Stimulated activated CD4-positive, alpha-beta T cell treated with anti-CD3 and anti-CD28 coated beads, Interleukin-2, amount 100 ng/mL, for 24 hours (primary cell): ENCODE measurements at regions not wholly inside any gene's neighbourhood (a gene's known extent, or its start where the extent isn't known, plus 50 kb on each side); places are given as distances from the start of the nearest gene placed in this dataset.
"Not testable (repeated sequence)": the region's sequence is repeated elsewhere in the genome, so short reads cannot be mapped to it uniquely, and the experiment has no call there.

Experiments
- DNase-seq, 2 donors: peaks; one replicate each; pipeline ENCODE4 v3.0.0-alpha.2; 2020

DNA sequence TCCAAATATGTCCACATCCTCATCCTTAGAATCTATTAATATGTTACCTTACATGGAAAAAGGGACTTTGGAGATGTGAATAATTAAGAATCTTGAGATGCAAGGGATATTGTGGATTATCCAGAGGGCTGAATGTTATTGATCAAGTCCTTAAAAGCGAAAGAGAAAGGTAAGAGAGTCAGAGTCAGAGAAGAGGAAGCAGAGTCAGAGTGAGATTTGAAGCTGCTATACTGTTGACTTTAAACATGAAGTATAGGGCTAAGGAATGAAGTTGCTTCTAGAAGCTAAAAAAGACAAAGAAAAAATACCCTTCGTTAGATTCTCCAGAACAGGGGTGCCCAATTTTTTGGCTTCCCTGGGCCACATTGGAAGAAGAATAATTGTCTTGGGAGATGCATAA, 627.2 kb upstream of the SLITRK6 start:
- DNase-seq: no peak

DNA sequence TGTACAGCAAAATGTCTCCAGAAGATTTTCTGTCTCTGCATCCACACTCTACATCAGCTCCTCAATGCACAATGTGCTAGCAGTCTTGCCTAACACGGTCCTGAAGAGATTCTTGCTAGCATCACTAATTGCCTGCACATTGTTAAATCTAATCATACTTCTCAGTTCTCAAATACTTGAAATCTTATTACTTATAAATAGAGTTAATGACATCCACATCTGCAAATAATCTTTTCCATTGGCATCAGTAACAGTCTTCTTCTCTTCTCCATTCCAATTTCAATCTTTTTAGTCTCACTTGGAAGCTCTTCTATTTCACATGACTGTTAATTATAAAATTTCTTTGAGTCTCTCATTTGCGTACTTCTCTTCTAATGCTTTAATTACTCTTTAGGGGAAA, 630.5 kb upstream of the SLITRK6 start:
- no peak for DNase-seq

DNA sequence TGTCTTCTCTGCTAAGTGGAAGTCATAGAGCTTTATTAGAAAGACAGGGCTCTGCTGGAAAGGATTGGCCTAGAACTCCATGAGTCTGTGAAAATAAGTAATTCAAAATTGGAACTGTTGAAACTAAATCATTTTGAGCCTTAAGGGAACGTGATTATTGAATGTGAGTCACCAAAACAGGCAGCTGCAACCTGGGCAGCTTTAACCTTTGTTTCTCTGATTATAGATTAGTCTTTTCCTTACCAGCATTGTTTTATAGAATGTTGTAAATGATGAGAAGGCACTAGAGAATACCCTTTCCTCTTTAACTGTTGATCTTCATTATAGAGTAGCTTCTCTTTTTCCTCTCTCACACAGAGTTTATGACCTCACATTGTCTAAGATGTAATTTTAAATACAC, 638.8 kb upstream of the SLITRK6 start:
- DNase-seq: no peak

DNA sequence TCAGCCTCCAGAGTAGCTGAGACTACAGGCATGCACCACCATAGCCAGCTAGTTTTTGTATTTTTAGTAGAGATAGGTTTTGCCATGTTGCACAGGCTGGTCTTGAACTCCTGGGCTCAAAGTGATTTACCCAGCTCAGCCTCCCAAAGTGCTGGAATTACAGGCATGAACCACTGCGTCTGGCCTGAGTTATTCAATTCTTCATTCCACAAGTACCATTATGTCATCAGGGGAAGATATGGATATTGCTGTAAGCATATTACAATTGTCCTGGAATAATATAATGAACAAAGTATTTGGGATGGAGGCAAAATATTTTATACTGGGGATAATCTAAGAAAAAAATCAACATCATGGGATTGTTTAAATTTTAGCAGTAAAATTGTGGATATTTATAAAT, 646.0 kb upstream of the SLITRK6 start:
- no peak for DNase-seq

DNA sequence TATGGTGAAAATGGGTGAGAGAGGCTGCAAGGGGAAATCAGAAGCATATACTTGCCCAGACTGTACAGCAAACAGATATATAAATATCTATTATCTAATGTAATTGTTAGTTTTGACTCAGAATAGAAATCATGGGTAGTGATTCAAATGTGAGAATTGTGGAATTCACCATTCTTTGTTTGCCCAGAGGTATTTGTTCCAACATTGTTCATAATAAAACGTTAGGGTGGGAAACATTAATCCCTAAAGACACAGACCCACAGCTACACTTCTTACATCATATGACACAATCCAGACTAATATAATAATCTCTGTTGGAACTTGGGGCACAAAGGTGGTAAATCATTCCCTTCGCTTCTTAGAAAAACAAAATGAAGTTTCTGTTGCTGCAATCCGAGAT, 646.5 kb upstream of the SLITRK6 start:
- DNase-seq: no peak

DNA sequence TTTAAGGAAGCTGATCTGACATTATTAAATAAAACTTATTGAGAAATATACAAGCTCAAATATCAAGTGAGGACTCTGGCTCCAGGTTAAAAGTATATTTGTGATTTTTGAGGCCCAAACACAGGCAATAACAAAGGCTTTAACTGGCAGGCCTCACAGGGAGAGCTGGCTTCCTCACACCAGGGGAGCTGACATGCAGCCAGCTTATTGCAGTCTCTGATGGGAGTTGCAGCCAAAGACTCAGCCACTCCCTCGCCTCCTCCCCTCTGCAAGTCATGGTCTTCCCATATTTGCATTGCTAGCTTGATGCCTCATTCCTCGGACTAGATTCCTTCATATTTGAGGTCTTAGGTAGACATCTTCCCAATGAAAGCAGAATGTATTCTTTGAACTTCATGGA, 647.1 kb upstream of the SLITRK6 start:
- DNase-seq: no peak

DNA sequence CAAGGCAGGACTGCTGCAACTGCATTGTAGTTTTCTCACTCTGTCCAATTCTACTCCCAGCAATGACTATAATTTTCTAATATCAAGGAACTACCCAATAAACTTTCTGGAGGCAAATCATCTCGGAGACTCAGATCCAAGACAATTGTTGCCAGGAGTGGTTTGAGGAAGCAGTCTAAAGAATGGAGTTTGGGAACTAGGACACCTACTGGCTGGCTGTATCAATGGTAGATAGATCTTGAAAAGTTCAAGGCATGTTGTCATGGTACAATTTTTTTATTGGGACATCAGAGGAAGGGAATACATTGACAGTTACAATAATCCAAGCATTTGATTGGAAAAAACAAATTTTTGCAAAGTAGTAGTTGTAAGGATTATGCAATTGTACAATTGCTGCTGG, 648.3 kb upstream of the SLITRK6 start:
- no peak for DNase-seq

DNA sequence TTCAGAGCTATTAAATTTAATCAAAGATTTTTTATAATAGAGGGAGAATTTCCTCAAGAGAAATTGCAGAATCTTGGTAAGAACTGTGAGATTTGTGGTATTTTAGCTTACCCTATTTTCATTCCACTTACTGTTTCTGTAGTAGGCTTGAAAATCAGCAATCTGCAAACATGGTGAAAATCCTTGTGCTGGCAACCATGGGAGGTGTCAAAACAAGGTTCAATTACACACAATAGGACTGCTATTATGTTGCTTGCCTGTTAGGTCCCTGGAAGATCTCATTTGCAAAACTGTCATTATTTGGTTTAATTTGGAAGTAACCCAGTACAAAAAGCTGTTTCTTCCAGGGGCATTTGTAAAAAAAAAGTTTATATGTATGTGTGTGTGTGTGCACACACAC, 662.8 kb upstream of the SLITRK6 start:
- DNase-seq: no peak

DNA sequence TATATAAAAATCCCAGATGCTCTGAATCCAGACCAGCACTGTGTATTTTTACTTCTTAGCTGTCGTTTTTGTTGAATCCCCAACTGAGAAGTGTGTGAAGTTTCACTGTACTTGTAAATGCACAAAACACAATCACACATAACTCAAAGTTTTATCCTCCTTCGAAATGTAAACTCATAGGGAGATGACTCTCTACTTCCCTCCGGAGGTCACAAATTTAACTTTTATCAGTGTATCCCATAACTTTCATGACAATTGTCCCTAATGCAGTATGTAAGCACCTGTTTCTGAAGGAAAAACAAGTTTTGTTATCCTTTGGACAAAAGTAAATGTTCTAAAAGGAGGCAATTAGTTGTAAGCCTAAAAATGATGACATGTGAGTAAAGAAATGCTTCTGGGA, 665.0 kb upstream of the SLITRK6 start:
- DNase-seq: no peak

DNA sequence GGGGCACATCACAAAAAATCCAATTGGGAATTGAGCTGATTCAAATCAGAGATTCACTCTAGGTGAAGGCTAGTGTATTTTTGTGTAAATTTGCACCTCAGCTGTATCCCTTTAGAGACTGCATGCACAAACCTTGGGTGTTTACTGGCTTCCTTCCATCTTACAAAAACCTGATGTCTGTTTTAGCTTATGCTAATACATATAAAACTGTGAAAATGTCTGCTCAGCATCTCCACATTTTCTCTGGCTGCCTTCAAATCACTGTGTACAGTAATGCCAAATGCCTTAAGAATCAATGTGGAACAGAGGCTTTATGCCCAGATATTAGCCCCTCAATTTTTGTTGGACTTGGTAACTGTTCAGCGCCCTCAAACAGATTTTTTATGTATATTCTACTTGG, 675.8 kb upstream of the SLITRK6 start:
- no peak for DNase-seq

DNA sequence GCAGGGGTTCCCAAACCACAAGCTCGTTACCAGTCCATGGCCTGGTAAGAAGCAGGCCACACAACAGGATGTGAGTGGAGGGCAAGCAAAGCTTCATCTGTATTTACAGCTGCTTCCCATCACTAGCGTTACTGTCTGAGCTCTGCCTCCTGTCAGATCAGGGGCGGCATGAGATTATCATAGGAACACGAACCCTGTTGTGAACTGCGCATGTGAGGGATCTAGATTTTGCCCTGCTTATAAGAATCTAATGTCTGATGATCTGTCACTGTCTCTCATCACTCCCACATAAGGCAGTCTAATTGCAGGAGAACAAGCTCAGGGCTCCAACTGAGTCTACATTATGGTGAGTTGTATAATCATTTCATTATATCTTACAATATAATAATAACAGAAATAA, 677.4 kb upstream of the SLITRK6 start:
- DNase-seq: no peak

DNA sequence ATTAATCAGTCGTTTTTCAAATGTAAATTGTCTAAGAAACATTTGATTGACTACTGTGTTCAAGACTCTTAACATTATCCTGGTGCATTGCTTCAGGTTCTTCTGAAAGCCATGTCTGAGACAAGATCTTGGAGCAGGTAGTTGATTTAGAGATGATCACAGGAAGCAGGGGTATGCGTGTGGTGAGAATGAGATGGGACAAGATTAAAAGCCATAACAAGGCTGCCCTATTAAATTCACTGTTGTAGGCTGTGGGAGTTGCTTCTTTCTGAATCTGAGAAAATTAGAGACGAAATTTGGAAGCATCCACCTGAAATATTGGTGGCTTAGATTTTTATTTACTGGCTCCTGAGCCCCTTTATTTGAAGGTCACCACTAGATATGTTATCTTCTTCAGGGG, 687.4 kb upstream of the SLITRK6 start:
- DNase-seq: no peak

DNA sequence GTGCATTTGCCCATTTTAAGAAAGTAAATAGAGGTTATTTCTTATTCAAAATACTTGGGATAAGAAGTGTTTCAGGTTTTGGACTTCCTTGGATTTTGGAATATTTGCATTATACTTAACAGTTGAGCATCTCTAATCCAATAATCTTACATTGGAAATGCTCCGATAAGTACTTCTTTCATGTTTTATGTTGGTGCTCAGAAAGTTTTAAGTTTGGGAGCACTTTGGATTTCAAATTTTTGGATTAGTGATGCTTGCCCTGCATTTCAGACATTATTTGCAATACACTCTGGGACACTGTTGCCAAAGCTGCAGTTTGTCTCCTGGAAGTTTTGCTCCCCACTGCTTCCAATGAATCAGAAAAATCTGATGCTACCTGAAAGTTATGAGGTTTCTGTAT, 691.9 kb upstream of the SLITRK6 start:
- DNase-seq: no peak

DNA sequence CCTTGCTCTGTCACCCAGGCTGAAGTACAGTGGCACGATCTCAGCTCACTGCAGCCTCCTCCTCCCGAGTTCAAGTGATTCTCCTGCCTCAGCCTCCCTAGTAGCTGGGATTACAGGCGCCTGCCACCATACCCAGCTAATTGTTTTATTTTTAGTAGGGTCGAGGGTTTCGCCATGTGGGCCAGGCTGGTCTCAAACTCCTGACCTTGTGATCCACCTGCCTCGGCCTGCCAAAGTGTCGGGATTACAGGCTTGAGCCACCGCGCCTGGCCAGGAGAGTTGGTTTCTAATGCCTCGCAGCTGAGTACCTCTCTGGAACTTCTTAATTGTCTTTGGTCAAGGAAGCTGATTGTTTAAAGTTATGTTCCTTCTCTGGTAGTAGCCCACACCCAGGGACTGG, 702.7 kb upstream of the SLITRK6 start:
- DNase-seq: not testable (repeated sequence)

DNA sequence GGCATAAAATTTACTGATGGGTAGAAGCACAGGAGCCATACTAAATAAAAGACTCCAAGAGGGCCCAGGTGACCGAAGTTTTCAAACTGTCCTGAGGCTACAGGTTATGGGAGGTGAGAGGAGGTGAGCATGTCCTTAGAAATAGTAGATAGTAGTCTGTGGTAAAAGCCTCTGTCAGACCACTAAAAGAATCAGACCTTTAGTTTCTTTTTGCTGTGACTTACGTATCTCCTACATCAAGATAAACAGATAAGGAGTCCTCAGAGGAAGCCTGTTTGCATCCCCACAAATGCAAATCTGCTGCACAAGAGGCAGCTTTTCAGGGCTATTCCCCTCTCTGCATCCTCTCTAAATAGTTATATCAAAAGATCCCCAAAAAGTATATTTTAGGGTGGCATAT, 711.6 kb upstream of the SLITRK6 start:
- no peak for DNase-seq

DNA sequence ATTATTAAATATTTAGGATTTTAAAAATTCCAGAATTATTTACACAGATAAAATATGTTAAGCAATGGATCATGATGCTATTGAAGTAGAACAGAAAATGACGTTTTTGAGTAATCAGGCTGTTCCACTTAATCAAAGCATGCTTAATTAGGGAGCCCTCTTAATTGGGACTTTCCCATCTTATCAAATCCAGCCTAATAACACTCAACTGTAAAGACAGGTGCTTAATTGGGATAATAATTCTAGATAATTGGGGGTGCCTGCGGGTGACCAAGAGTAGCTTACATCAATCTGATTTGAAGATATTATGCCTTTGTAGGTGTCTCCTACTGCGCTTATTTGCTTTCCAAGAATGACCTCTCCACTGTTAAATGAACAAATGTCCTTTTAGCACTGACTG, 742.2 kb upstream of the SLITRK6 start:
- no peak for DNase-seq

DNA sequence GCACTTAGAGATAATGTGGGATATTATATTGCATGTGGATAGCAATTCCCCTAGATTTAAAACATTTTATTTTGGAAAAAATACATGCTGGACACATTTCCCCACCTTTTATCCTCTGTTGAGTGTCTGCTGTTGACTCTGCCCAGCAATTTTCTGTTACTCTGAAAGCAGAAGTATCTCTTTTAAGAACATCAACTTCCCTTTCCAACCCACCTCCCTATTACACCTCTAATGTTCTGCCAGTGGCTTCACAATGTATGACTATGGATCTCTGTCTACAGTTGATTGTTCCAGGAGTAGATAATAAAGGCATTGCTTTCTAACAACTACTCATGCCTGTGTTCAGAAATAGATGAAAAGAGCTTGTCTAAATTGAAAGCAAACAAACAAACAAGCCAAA, 754.8 kb upstream of the SLITRK6 start:
- DNase-seq: no peak

DNA sequence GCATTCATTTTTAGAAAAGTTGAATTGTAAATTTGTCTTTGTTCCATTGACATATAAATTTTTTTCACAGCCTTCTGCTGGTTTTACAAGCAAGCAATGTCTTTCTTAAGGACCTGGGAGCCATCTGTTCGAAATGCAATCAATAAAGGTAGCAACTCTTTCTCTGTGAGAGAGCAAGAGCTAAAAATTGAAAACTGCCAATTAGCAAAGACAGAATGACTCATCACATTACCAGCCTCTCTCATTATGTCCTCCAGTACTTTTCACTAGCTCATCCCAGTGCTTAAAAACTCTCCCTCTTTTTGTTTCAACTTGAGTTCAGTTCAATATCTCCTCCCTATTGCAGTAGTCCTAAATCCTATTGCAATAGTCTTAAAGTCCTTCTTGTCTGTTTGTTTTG, 760.7 kb upstream of the SLITRK6 start:
- no peak for DNase-seq

DNA sequence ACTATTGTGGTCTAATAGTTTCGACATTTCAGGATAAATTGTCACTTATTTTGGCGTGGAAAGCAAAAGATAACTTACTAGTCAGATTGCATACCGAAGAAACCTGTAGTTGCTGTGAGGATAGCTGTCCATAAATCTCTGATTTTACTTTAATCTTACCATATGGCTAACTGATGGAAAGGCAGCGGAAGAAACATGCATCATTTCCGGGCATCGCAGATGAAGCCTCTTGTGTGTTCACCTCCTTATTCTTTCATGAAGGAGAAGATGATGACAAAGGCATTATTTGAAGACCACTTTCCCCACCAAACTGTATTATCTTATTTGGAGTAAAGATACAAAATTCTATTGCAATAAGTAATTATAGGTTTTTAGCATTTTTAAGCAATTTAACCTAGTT, 763.6 kb upstream of the SLITRK6 start:
- no peak for DNase-seq

DNA sequence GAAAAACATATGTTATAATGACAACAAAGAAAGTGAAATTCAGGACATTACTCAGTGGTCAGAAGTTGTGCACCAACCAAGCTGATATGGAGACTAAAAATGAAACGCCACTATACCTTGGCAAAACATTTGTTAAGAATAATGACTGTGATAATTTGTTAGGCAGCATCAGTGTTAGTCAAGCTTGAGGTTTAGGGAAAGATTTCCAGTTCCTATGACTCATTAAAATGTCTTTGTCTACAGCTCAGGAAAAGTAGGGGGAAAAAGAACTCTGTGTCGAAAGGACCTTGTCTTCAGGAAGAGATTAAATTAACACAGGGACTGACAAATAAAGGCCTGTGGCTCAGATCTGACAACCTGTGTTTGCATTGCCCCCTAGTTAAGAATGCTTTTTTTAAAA, 764.1 kb upstream of the SLITRK6 start:
- DNase-seq: no peak

DNA sequence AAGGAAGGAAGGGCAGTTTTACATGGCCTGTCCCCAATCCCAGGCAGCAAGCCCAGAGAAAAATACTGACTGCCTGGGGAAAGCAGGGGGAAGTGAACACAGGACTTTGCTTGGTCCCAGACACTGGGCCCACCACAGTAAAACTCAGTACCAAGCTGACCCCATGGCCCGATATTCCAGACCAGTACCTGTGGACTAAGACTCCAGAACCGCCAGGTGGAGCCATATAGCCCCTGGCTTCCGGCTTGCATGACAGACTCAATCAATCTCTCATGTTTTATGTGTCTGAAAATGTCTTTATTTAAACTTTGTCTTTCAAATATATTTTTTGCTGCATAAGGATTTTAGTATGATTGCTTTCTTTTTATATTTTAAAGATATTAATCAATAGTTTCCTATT, 767.9 kb upstream of the SLITRK6 start:
- DNase-seq: no peak

DNA sequence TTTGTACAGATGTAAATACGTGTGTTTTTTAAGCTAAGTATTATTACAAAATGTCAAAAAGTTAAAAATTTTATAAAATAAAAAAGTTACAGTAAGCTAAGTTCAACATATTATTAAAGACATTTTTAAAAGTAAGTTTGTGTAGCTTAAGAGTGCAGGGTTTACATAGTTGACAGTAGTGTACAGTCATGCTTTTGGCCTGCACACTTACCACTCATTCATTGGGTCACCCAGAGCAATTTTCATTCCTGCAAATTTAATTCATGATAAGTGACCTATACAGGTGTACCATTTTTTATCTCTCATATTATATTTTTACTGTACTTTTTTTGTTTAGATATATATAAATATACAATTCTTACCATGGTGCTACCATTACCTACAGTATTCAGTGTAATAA, 769.9 kb upstream of the SLITRK6 start:
- no peak for DNase-seq

DNA sequence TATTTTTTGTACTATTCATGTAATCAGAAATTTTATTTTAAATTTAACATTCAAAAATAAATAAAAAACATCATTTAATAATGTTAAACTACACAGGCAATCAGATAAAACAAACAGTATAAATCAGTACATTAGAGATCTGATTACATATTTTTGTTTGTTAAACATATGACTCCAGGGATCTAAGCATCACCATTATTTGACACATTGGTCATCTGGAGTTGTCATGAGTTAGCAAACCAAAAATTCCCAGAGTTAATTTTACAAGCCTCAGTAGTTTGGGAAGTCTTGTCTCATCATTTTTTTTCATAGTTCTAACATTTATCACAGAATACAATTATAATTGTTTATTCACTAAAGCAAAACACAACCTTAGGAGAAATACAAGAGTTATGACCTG, 770.8 kb upstream of the SLITRK6 start:
- no peak for DNase-seq

DNA sequence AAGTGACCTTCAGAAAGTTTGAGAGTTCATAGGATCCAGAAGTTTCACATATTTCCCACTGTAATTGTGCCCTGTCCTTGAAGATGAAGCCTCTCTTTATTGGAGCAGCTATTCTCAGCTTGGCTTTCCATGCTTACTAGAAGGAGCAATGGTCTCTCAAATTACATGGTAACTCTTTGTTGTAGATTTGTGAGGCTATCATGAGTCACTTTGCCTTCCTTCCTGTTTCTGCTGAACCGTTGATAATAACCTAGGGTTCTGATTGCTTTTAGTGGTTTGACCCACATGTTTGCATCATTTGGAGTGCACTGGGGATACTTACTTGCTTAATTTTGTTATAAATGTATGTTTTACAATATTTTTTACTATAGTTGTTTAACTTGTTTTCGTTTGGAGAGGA, 772.9 kb upstream of the SLITRK6 start:
- no peak for DNase-seq

DNA sequence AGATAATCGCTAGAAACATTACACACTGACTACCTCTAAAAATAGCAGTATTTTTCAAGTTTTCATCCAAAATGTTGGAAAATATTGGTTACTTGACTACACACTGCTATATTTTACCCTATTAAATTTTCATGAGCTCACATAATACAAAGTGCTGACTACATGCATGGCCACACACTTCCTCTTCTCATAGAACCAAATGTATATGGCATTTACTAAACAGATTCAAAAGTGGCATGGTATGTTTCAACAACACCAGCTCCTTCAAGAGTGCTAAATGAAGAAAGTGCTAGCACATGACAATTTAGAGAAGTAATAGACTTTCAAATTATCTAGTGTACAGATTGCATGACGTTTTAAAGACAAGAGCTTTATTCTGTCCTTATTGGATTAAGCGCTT, 780.4 kb upstream of the SLITRK6 start:
- DNase-seq: no peak

DNA sequence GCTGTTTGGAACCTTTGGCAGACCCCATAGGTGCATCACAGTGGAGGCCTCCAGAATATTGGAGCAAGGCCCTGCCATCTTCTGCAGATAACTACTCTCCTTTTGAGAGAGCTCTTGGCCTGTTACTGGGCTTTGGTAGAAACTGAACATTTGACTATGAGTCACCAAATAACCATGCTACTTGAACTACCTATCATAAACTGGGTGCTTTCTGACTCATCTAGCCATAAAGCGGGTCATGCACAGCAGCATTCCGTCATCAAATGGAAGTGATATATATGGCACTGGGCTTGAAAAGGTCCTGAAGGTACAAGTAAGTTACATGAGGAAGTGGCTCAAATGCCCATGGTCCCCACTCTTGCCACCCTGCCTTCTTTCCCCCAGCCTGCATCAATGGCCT, 782.5 kb upstream of the SLITRK6 start:
- no peak for DNase-seq

DNA sequence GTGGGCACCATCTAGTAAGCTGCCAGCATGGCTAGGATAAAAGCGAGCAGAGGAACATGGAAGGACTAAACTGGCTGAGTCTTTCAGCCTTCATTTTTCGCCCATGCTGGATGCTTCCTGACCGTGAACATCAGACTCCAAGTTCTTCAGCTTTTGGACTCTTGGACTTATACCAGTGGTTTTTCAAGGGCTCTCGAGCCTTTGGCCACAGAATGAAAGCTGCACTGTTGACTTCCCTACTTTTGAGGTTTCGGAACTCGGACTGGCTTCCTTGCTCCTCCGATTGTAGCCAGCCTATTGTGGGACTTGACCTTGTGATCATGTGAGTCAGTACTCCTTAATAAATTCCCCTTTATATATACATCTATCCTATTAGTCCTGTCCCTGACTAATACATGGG, 785.1 kb upstream of the SLITRK6 start:
- no peak for DNase-seq
